ENCODE measurements at regions not wholly inside any gene's neighbourhood (a gene's known extent, or its start where the extent isn't known, plus 50 kb on each side); places are given as distances from the start of the nearest gene placed in this dataset.

- TF ChIP-seq CTCF (optimal IDR thresholded peaks at IDR 0.05 in 1 of 3, IDR thresholded peaks at IDR 0.05 in 1 of 3, conservative IDR thresholded peaks at IDR 0.05 in 1 of 3; ENCODE audit: extremely low read depth in 1 of 3, insufficient read depth in 2 of 3, low read length in 3 of 3) (no peak), EZH2 (IDR thresholded peaks at IDR 0.05; ENCODE audit: low read length) (no peak)
Measured at GRCh38 chr18:44156126-44156525, 524.6 kb upstream of the SETBP1 start.

All from keratinocyte (primary cell).